ENCODE measurements at regions not wholly inside any gene's neighbourhood (a gene's known extent, or its start where the extent isn't known, plus 50 kb on each side); places are given as distances from the start of the nearest gene placed in this dataset.

DNA sequence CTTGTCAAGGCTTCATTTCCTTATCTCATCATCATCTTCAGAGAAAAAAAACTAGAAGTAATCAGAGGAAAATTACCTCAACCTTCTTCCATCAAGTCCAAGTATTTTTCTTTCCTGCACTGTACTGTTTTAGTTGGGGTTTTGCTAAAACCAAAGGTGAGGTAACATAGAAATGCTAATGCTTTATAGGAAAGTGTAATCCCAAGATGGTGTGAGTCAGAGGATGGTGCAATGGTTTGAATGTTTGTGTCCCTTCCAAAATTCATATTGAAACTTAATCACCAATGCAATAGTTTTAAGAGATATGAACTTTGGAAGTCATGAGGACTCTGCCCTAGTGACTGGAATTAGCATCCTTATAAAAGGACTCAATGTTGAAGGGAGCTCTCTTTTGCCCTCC, 79.5 kb downstream of the KBTBD8 start:
- no peaks in the 10 kb centered on the region for H3K27me3 ChIP-seq (replicated peaks)
- H3K4me3 ChIP-seq (ENCODE audit: low read depth, low read length) = no peak overlapping the region
- TF ChIP-seq CTCF (IDR thresholded peaks at IDR 0.05; ENCODE audit: low read depth, low read length, missing control alignments) = no peak
- in situ Hi-C loops (cut with HindIII; ENCODE audit: low pct_ligation_motif_present, low sequenced_read_pairs) = no loop called here
- DNase-seq = no peak
- H3K27ac ChIP-seq = no peak overlapping the region
- no peaks in the 10 kb centered on the region for H3K36me3 ChIP-seq (replicated peaks)

DNA sequence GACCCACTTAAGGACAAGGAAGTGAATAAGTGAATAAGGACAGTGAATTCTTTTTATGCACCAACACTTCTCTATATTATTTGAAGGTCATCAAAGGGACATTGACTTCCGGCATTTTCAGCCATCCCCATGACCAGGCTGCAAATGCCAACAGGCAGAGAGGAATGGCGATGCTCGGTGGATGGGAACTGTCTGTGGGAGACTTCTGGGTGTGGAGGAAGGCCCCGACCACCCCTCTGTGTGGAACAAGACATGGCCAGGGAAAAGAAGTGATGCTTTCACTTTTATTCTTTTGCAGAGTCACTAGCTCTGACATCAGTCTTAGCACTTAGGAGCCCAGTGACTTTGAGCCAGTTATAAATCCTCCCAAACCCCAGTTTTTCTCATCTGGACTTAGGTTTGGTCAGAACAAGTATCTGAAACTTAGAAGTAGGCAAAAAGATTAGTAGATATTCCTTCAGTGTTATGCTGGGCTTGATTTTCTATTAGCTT, 84.5 kb downstream of the KBTBD8 start:
- Histone ChIP-seq H3K27me3 (replicated peaks) (no peaks in the 10 kb centered on the region), H3K27ac (no peak overlapping the region), H3K4me3 (ENCODE audit: low read depth, low read length) (no peak overlapping the region), H3K36me3 (replicated peaks) (no peaks in the 10 kb centered on the region)
- no peak for TF ChIP-seq CTCF (IDR thresholded peaks at IDR 0.05; ENCODE audit: low read depth, low read length, missing control alignments)
- DNase-seq = no peak
- in situ Hi-C loops (cut with HindIII; ENCODE audit: low pct_ligation_motif_present, low sequenced_read_pairs) = no loop called here

DNA sequence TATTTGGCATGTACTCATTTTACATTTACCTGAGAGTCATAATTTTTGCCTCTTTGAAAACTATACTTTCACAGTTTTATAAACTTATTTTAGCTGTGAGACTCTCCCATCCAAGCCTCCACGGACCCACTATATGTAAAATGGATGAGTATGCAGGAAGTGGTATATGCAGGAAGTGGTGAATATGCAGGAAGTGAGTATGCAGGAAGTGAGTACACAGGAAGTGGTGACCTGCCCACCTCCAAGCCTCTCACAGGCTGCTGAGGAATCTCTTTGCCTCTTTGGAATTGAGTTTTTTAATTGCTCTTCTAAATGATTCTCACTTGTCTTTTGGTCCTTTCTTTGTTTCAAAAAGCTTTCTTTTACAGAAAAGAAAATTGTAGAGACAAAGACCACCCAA, 85.2 kb downstream of the KBTBD8 start:
- peak; percentile 10 for DNase-seq
- no peaks in the 10 kb centered on the region for H3K36me3 ChIP-seq (replicated peaks)
- no peaks in the 10 kb centered on the region for H3K27me3 ChIP-seq (replicated peaks)
- H3K27ac ChIP-seq = peak overlapping the region; percentile 25
- TF ChIP-seq CTCF (IDR thresholded peaks at IDR 0.05; ENCODE audit: low read depth, low read length, missing control alignments) = no peak
- in situ Hi-C loops (cut with HindIII; ENCODE audit: low pct_ligation_motif_present, low sequenced_read_pairs) = no loop called here
- no peak overlapping the region for H3K4me3 ChIP-seq (ENCODE audit: low read depth, low read length)

DNA sequence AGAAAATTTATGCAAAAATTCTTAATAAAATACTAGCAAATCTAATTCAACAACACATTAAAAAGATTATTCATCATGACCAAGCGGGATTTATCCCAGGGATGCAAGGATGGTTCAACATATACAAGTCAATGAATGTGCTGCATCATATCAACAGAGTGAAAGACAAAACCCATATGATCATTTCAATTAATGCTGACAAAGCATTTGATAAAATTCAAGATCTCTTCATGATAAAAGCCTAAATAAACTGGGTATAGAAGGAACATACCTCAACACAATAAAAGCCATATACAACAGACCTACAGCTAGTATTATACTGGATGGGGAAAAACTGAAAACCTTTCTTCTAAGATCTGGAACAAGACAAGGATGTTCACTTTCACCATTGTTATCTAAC, 89.7 kb downstream of the KBTBD8 start:
- Histone ChIP-seq H3K27ac (no peak overlapping the region), H3K27me3 (replicated peaks) (no peaks in the 10 kb centered on the region), H3K36me3 (replicated peaks) (no peaks in the 10 kb centered on the region), H3K4me3 (ENCODE audit: low read depth, low read length) (no peak overlapping the region)
- in situ Hi-C loops (cut with HindIII; ENCODE audit: low pct_ligation_motif_present, low sequenced_read_pairs) = no loop called here
- DNase-seq = no peak
- no peak for TF ChIP-seq CTCF (IDR thresholded peaks at IDR 0.05; ENCODE audit: low read depth, low read length, missing control alignments)

DNA sequence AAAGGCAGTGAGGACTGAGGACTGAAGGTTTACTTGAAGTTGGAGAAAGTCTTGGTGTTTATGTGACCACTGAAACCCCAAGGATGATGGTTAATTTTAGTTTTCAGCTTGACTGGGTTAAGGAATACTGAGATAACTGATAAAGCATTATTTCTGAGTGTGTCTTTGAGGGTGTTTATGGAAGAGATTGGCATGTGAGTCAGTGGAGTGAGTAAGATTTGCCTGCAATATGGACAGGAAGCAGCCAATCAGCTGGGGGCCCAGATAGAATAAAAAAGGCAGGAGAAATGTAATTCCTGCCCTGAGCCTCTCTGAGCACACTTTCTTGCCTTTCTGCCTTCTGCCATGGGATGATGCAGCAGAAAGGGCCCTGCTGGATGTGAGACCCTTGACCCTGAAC, 92.4 kb downstream of the KBTBD8 start:
- H3K27me3 ChIP-seq (replicated peaks) = no peaks in the 10 kb centered on the region
- H3K27ac ChIP-seq = peak overlapping the region; percentile 28
- TF ChIP-seq CTCF (IDR thresholded peaks at IDR 0.05; ENCODE audit: low read depth, low read length, missing control alignments) = no peak
- in situ Hi-C loops (cut with HindIII; ENCODE audit: low pct_ligation_motif_present, low sequenced_read_pairs) = no loop called here
- H3K4me3 ChIP-seq (ENCODE audit: low read depth, low read length) = no peak overlapping the region
- DNase-seq = peak; percentile 83
- no peaks in the 10 kb centered on the region for H3K36me3 ChIP-seq (replicated peaks)

DNA sequence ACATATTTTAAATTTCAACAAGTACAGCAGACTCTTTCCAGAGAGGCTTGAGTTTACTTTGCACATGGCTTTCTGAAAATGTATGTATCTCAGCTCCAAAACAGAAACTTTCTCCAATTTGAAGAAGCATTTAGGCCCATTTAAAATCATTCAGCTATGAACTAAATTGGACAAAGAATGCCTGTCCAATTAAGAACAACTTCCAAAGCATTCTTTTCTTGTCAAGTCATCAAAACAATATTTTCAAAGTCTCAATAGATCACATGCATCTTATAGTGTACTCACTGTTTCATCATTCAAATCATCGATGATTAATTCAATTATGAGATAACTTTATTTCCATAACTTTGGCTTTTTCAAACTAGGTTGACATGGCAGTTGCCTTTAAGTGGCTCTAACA, 95.2 kb downstream of the KBTBD8 start:
- Histone ChIP-seq H3K36me3 (replicated peaks) (no peaks in the 10 kb centered on the region), H3K27me3 (replicated peaks) (no peaks in the 10 kb centered on the region), H3K4me3 (ENCODE audit: low read depth, low read length) (no peak overlapping the region), H3K27ac (no peak overlapping the region)
- no peak for DNase-seq
- in situ Hi-C loops (cut with HindIII; ENCODE audit: low pct_ligation_motif_present, low sequenced_read_pairs) = no loop called here
- no peak for TF ChIP-seq CTCF (IDR thresholded peaks at IDR 0.05; ENCODE audit: low read depth, low read length, missing control alignments)
